NCI-H1048 (cell line): ENCODE measurements at regions not wholly inside any gene's neighbourhood (a gene's known extent, or its start where the extent isn't known, plus 50 kb on each side); places are given as distances from the start of the nearest gene placed in this dataset.
"Not testable (repeated sequence)": the region's sequence is repeated elsewhere in the genome, so short reads cannot be mapped to it uniquely, and the experiment has no call there.

ENCODE experiments used
- DNase-seq: peaks from one replicate; lab custom pipeline; 2025; lab: John Stamatoyannopoulos, UW

GRCh38 chr13:65155861-65156260, 2074.3 kb downstream of the PCDH9 start:
- DNase-seq, result no peak

- no peak for DNase-seq
These were observed 2075.3 kb downstream of the PCDH9 start for GRCh38 chr13:65154661-65155447.

DNA sequence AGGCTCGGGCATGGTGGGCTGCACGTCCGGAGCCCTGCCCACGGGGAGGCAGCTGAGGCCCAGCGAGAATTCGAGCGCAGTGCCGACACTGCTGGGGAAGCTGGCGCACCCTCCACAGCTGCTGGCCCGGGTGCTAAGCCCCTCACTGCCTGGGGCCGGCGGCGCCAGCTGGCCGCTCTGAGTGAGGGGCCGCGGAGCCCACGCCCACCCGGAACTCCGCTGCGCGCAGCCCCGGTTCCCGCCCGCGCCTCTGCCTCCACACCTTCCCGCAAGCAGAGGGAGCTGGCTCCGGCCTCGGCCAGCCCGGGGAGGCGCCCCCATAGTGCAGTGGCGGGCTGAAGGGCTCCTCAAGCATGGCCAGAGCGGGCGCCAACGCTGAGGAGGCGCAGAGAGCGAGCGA, 2080.4 kb downstream of the PCDH9 start:
- no peak for DNase-seq

DNA sequence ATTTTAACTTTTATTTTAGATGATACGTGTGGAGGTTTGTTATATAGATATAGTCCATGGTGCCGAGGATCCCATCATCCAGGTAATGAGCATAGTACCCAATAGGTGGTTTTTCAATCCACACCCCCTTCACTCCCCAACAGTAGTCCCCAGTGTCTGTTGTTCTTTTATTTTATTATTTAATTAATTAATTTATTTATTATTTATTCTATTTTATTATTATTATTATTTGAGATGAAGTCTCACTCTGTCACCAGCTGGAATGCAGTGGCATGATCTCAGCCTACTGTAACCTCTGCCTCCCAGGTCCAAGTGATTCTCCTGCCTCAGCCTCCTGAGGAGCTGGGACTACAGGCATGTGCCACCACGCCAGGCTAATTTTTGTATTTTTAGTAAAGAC, 2086.2 kb downstream of the PCDH9 start:
- DNase-seq, result no peak

GRCh38 chr13:65133094-65133493, 2097.0 kb downstream of the PCDH9 start:
- DNase-seq, result no peak

DNA sequence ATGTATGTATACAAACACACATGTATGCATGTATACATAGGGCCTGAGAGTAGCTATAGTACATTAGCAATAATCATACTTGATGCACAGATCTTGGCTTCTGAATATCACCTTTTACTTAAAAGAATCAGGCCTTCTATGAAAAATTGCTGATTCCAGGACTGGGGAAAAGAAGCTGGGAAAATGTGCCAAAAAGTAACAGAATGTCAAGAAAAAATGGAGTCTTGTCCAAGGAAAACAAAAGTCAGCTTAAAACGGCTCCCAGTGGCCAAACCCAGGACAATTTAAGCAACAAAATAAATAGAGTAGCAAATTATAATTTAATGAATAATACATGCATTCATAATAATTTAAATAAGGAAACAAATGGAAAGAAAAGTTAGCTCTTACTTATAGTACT, 2104.9 kb downstream of the PCDH9 start:
- no peak for DNase-seq

DNA sequence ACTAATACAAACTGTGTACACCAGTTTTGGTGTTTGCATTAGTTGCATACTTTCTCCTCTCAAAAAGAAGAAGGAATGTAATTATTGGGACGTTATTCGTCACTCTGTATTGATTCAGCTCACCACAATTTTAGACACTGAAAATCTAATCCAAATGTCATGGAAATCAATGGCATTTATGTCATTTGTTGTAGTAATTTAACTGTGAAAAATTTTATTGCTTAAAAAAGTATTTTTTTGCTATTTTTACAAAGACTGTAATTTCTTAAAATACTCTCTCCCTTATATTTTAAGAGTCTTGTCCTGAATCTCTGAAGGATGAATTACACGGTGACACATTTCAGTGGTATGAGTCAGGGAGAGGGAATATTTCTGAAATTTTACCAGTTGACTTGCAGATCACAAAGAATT, 2117.6 kb downstream of the PCDH9 start:
- DNase-seq, result no peak

DNA sequence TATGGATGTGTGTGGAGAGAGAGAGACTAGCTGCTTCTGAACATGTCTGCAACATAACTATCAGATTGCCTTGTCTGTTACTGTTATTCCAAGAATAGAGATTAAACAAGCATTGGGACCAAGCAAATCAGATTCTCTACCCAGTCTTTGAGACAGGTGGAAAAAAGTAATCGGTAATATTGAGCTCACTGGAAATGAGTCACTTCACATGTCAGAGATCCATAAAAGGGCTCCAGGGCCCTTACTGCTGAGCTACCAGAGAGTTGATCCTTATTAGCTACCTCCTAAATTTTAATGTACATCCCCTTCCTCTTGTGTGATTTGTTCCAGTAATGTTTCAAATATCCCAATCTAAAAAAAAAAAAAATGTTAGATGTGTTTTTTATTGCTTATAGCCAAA, 2118.0 kb downstream of the PCDH9 start:
- no peak for DNase-seq

- no peak for DNase-seq
These were observed 2118.9 kb downstream of the PCDH9 start for GRCh38 chr13:65111223-65111622.

DNA sequence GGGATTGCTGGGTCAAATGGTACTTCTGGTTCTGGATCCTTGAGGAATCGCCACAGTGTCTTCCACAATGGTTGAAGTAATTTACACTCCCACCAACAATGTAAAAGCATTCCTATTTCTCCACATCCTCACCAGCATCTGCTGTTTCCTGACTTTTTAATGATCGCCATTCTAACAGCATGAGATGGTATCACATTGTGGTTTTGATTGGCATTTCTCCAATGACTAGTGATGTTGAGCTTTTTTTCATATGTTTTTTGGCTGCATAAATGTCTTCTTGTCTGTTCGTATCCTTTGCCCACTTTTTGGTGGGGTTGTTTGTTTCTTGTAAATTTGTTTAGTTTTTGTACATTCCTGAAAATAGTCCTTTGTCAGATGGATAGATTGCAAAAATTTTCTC, 2125.7 kb downstream of the PCDH9 start:
- not testable (repeated sequence) for DNase-seq

DNA sequence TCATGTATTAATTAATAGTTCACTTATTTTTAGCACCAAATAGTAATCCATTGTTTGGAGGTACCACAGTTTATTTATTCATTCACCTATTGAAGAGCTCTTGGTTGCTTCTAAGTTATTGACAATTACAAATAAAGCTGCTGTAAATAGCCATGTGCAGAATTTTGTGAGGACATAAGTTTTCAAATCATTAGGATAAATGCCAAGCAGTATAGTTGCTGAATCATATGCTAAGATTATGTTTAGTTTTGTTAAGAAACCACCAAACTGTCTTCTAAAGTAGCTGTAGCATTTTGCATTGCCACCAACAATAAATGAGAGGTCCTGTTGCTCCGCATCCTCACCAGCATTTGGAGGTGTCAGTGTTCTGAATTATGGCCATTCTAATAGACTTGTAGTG, 2126.8 kb downstream of the PCDH9 start:
- DNase-seq, result no peak

DNA sequence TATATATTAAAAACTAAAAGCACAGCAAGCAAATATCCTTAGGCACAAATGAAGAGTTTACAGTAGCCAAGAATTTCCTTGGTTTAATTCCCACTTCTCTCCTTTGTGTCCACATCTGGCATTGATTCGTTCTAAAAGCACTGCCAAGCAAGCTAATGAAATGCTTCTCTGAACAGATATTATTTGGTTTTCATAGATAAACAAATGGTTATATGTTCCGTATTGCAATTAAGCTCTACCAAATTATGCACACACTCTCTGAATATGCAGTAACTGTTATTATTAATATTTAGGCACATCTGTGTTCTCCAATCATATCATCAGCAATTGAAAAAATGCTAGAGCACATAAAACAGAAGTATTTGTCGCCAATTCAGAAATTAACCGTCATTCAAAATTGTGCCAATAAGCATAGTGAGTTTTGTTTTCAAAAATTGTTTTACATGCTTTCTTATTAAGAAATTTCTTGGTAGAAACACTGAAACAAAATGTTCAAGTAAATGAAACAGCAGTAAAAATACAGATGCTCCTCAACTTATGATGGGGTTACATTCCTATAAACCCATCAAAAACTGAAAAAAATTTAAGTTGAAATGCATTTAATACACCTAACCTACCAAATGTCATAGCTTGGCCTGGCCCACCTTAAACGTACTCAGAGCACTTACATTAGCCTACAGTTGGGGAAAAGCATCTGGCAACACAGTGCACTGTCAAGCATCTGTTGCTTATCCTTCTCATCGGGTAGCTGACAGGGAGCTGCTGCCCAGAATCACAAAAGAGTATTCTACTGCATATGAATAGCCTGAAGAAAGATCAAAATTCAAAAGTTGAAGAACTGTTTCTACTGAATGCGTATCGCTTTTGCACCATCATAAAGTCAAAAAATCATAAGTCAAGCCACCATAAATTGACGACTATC, 2134.7 kb downstream of the PCDH9 start:
- DNase-seq, result no peak

GRCh38 chr13:65093357-65093756, 2136.8 kb downstream of the PCDH9 start:
- no peak for DNase-seq

DNA sequence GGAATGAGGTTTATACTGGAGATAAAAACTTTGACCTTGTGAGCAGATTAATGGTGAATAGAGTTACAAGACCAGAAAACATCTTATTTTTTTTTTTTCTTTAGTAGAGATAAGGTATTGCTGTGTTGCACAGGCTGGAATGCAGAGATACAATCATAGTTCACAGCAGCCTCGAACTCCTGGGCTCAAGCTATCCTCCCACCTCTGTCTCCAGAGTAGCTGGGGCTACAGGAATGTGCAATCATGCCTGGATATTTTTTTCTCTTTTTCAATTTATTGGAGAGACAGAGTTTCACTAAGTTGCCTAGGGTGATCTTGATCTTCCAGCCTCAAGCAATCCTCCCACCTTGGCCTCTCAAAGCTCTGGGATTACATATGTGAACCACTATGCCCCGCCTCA, 2139.1 kb downstream of the PCDH9 start:
- no peak for DNase-seq

DNA sequence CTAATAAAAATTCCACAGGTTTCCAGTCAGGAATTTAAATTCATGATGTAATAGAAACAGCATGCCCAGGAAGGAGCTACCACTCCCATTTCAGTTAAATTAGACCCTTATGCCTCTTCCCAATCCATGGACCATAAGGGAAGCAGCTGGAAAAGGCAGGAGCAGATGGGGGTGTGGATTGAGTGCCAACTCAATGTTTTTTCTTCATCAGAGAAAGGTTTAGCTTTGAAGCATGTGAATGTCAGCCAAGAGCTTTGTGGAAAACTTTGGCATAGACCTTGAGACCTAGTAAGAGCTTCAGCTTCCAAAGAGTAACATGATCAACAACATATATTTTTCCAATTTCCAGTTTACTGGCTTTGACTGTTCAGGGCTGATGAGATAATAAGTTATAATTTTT, 2139.9 kb downstream of the PCDH9 start:
- DNase-seq, result no peak

DNA sequence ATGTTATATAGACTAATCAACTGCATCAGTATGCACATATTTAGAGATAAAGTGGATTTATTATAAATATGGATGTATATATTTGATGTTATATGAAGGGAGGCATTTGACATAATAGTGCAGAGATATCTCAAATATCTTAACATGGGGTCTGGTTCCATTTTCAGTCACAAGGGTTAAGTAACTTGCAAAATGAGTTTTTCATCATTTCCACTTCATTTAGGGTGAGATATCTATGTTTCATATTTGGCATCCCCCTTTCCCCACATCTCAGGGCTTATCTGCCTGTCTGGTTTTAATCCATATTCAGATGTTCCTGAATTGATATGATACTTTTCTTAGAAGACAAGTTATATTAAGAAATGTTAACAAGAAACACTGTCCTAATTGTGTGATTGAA, 2141.2 kb downstream of the PCDH9 start:
- DNase-seq, result no peak

GRCh38 chr13:65085977-65086376, 2144.2 kb downstream of the PCDH9 start:
- no peak for DNase-seq

GRCh38 chr13:65074248-65074647, 2155.9 kb downstream of the PCDH9 start:
- no peak for DNase-seq

DNA sequence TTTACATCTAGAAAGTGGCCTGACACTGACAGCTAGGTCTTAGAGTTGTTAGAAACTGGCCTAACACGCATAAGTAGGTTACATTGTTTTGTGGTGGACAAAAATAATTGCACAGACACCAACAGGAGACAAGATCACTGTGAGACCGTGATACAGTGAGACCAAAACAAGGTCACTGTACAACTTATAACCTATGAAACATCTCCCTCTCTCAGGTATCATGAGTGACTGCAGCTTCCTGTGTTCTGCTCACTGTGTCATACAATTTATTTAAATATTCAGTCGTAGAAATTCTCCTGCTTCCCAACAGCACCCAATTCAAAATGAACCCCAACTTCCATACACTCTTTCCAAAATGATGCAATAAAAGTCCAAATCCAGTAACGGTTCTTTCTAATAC, 2165.2 kb downstream of the PCDH9 start:
- no peak for DNase-seq

GRCh38 chr13:65063753-65064152, 2166.4 kb downstream of the PCDH9 start:
- DNase-seq, result no peak

DNA sequence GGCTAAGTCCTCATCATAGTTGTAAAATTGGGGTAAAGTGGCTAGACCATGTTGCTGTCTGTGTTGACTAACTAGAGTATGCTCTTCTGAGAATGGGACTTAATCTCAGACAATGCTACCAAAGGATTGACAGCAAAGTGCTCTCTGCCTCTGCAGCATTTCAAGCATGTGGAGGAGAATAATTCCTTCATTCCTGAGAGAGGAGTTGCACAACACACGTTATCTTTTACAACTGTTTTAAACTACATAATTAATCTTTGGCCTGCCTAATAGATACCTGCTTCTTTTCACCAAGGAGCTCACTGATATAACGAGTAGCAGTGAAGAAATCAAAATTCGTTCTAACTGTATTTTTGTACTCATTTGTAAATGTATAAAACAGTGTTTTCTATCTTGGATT, 2172.2 kb downstream of the PCDH9 start:
- no peak for DNase-seq

GRCh38 chr13:65054277-65054676, 2175.9 kb downstream of the PCDH9 start:
- no peak for DNase-seq

- DNase-seq, result no peak
These were observed 2193.1 kb downstream of the PCDH9 start for GRCh38 chr13:65036999-65037398.
